ENCODE measurements at regions not wholly inside any gene's neighbourhood (a gene's known extent, or its start where the extent isn't known, plus 50 kb on each side); places are given as distances from the start of the nearest gene placed in this dataset.
A peak's percentile ranks its signal among the peaks of the same experiment; 100 is the strongest.

- TF ChIP-seq EZH2 (IDR thresholded peaks at IDR 0.05; ENCODE audit: low read depth, unreplicated experiment) (no peak), REST (IDR thresholded peaks at IDR 0.05; ENCODE audit: unreplicated experiment) (no peak)
Observed at GRCh38 chr14:30045720-30046119, 118.1 kb upstream of the PRKD1 start (continued).

- Mint-ChIP-seq H3K27ac (no peak overlapping the region), H3K9me3 (peaks cover 6% of the 10 kb centered on the region; the same call in 2 of the 3 replicates), H3K4me3 (no peak overlapping the region), H3K4me1 (no peaks in the 10 kb centered on the region), H3K36me3 (ENCODE audit: low read depth) (no peaks in the 10 kb centered on the region), H3K27me3 (ENCODE audit: insufficient read depth, low read depth, poor library complexity) (no peaks in the 10 kb centered on the region)
- Histone ChIP-seq H3K4me2 (no peak overlapping the region), H3K9me2 (ENCODE audit: insufficient read depth) (peaks cover 5% of the 10 kb centered on the region; the same call in 1 of the 2 replicates), H3K27me3 (ENCODE audit: insufficient read depth) (no peaks in the 10 kb centered on the region), H3K79me2 (replicated peaks; ENCODE audit: insufficient read depth) (no peaks in the 10 kb centered on the region), H3K4me3 (no peak overlapping the region), H3K36me3 (ENCODE audit: insufficient read depth) (no peaks in the 10 kb centered on the region), H3K4me1 (ENCODE audit: insufficient read depth) (no peaks in the 10 kb centered on the region), H3F3A (replicated peaks; ENCODE audit: low read depth) (no peaks in the 10 kb centered on the region), H3K27ac (ENCODE audit: low read depth) (no peak overlapping the region), H4K20me1 (replicated peaks; ENCODE audit: insufficient read depth) (no peaks in the 10 kb centered on the region), H2AFZ (peak overlapping the region; percentile 34; the same call in 1 of the 2 replicates)
- no peak for ATAC-seq
- DNase-seq (ENCODE audit: low spot score), result no peak
- TF ChIP-seq JUNB (IDR thresholded peaks at IDR 0.05; ENCODE audit: unreplicated experiment) (no peak), REST (IDR thresholded peaks at IDR 0.05; ENCODE audit: unreplicated experiment) (no peak), EZH2phosphoT487 (IDR thresholded peaks at IDR 0.05; ENCODE audit: unreplicated experiment) (no peak), EZH2 (IDR thresholded peaks at IDR 0.05; ENCODE audit: low read depth, unreplicated experiment) (no peak), POLR2AphosphoS5 (IDR thresholded peaks at IDR 0.05; ENCODE audit: low read depth) (no peak), CREB1 (CRISPR knock-in tag; IDR thresholded peaks at IDR 0.05; ENCODE audit: low read depth) (no peak), ETS1 (IDR thresholded peaks at IDR 0.05) (no peak), ZNF331 (CRISPR knock-in tag; IDR thresholded peaks at IDR 0.05; ENCODE audit: low read depth) (no peak)
Observed at GRCh38 chr14:30053103-30053502, 125.5 kb upstream of the PRKD1 start.

Data from GM23338 (cell line).